MM.1S (cell line): ENCODE measurements at regions not wholly inside any gene's neighbourhood (a gene's known extent, or its start where the extent isn't known, plus 50 kb on each side); places are given as distances from the start of the nearest gene placed in this dataset.

Experiments used
- DNase-seq: peaks from one replicate; pipeline ENCODE4 v3.0.0-alpha.2; 2015
- H2AFZ ChIP-seq: fragments of 300-600 bp; sonication (generic); 2 replicates; pipeline ENCODE4 v1.6.0; 2016; ENCODE audit warnings: antibody characterized with exemption, low read length
- H3F3A ChIP-seq: fragments of 300-600 bp; sonication (generic); 2 replicates; pipeline ENCODE4 v1.6.1; 2016; ENCODE audit warnings: mild to moderate bottlenecking, antibody characterized with exemption, low read length, moderate library complexity, mixed read lengths; ENCODE audit not compliant: insufficient read depth
- H3K27ac ChIP-seq: fragments of 300-600 bp; sonication (generic); 2 replicates; pipeline ENCODE4 v1.5.1; 2016; ENCODE audit warnings: mild to moderate bottlenecking, low read length
- H3K27me3 ChIP-seq: fragments of 300-600 bp; sonication (generic); replicated peaks from 2 replicates; pipeline ENCODE4 v1.6.0; 2016; ENCODE audit warnings: low read length; ENCODE audit not compliant: insufficient read depth
- H3K36me3 ChIP-seq: fragments of 300-600 bp; sonication (generic); replicated peaks from 2 replicates; pipeline ENCODE4 v1.6.1; 2016; ENCODE audit warnings: mild to moderate bottlenecking, low read length, mixed read lengths; ENCODE audit not compliant: insufficient read depth
- H3K4me1 ChIP-seq: fragments of 300-600 bp; sonication (generic); 2 replicates; pipeline ENCODE4 v1.6.1; 2016; ENCODE audit warnings: low read length, mixed read lengths
- H3K4me2 ChIP-seq: fragments of 300-600 bp; sonication (generic); 2 replicates; pipeline ENCODE4 v1.6.0; 2016; ENCODE audit warnings: low read depth, low read length
- H3K4me3 ChIP-seq: fragments of 300-600 bp; sonication (generic); 2 replicates; pipeline ENCODE4 v1.5.1; 2016; ENCODE audit warnings: low read length, mixed read lengths
- H3K79me2 ChIP-seq: fragments of 300-600 bp; sonication (generic); 2 replicates; pipeline ENCODE4 v1.6.1; 2016; ENCODE audit warnings: mixed run types, low read length, mixed read lengths
- H3K9ac ChIP-seq: fragments of 300-600 bp; sonication (generic); 2 replicates; pipeline ENCODE4 v1.6.1; 2016; ENCODE audit warnings: low read length, mixed read lengths
- H3K9me2 ChIP-seq: fragments of 300-600 bp; sonication (generic); replicated peaks from 2 replicates; pipeline ENCODE4 v1.6.1; 2016; ENCODE audit warnings: mild to moderate bottlenecking, low read length, mixed read lengths; ENCODE audit not compliant: insufficient read depth
- H3K9me3 ChIP-seq: fragments of 300-600 bp; sonication (generic); replicated peaks from 2 replicates; pipeline ENCODE4 v1.6.1; 2016; ENCODE audit warnings: mild to moderate bottlenecking, low read length, mixed read lengths; ENCODE audit not compliant: insufficient read depth
- H4K20me1 ChIP-seq: fragments of 300-600 bp; sonication (generic); 2 replicates; pipeline ENCODE4 v1.6.1; 2016; ENCODE audit warnings: mild to moderate bottlenecking, low read length, moderate library complexity, mixed read lengths; ENCODE audit not compliant: insufficient read depth
- EZH2 ChIP-seq: fragments of 300-600 bp; sonication (generic); optimal IDR thresholded peaks from 2 replicates; pipeline ENCODE3; 2017; ENCODE audit warnings: low read depth, mild to moderate bottlenecking, antibody characterized with exemption, low read length, mixed read lengths
- EZH2phosphoT487 ChIP-seq: fragments of 300-600 bp; sonication (generic); IDR thresholded peaks from 2 replicates; pipeline ENCODE4 v1.6.1; 2018; ENCODE audit warnings: antibody characterized with exemption, low read length
- TF ChIP-seq, protein P1 (sequence below): fragments of 300-600 bp; sonication (generic); IDR thresholded peaks from 2 replicates; pipeline ENCODE4 v1.5.1; 2016; ENCODE audit warnings: antibody characterized with exemption, low read length, mixed read lengths

DNA sequence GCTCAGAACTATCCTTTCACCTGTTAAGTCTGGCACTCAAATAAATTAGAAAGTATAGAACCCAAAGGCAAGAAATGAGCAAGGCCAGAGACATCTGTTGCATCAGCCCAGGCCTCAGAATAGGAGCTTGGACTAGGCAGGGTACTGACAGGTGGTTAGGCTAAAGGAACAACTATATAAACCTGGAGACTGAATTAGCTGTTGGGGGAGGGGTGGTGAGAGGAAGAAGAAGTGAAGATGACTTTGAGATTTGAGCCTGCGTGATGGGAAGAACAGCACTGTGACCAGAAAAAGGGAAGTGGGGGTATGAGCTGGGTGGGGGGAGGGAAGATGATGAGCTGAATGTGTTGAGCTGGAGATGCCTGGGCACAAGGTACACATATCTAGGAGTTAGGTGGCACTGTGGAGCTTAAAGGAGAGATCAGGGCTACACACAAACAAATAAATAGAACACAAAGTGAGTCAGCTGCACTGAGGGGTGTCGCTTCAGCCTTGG, 244.7 kb downstream of the PTEN start:
- Histone ChIP-seq H3K9me2 (no peaks in the 10 kb centered on the region), H3K27me3 (no peaks in the 10 kb centered on the region), H3K79me2 (no peaks in the 10 kb centered on the region), H3K36me3 (no peaks in the 10 kb centered on the region), H3K4me2 (peak overlapping the region; percentile 28), H4K20me1 (no peaks in the 10 kb centered on the region), H3K9me3 (no peaks in the 10 kb centered on the region), H3K9ac (no peak overlapping the region), H3K27ac (peak overlapping the region; percentile 59; the same call in 1 of the 2 replicates), H3K4me3 (no peak overlapping the region), H3F3A (peaks cover 16% of the 10 kb centered on the region; the same call in 1 of the 2 replicates), H3K4me1 (peaks cover 31% of the 10 kb centered on the region), H2AFZ (peak overlapping the region; percentile 24)
- DNase-seq = peak; percentile 61
- TF ChIP-seq, protein P1, sequence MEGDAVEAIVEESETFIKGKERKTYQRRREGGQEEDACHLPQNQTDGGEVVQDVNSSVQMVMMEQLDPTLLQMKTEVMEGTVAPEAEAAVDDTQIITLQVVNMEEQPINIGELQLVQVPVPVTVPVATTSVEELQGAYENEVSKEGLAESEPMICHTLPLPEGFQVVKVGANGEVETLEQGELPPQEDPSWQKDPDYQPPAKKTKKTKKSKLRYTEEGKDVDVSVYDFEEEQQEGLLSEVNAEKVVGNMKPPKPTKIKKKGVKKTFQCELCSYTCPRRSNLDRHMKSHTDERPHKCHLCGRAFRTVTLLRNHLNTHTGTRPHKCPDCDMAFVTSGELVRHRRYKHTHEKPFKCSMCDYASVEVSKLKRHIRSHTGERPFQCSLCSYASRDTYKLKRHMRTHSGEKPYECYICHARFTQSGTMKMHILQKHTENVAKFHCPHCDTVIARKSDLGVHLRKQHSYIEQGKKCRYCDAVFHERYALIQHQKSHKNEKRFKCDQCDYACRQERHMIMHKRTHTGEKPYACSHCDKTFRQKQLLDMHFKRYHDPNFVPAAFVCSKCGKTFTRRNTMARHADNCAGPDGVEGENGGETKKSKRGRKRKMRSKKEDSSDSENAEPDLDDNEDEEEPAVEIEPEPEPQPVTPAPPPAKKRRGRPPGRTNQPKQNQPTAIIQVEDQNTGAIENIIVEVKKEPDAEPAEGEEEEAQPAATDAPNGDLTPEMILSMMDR = peak; percentile 48
- no peak for TF ChIP-seq EZH2

DNA sequence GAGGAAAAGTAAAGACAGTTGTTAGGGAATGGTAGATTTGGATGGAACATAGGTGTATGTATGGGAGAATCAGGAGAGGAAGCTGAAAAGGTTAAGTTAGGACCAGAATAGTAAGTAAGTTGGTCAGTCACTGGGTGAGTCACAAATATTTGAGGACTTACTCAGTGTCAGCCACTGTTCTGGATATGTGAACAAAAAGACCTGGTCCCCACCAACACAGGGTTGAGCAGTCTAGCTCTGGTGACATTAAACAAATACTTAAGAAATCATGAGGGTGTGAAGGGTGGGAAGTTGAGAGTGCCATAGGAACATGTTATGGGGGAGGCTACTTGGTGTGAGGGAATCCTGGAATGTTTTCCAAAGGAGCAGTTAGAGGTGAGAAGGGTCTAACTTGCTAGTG, 246.9 kb downstream of the PTEN start:
- Histone ChIP-seq H3F3A (peaks cover 16% of the 10 kb centered on the region; the same call in 1 of the 2 replicates), H3K36me3 (no peaks in the 10 kb centered on the region), H3K9me2 (no peaks in the 10 kb centered on the region), H3K27me3 (no peaks in the 10 kb centered on the region), H4K20me1 (no peaks in the 10 kb centered on the region), H3K4me2 (no peak overlapping the region), H3K27ac (no peak overlapping the region), H2AFZ (no peak overlapping the region), H3K9me3 (no peaks in the 10 kb centered on the region), H3K4me3 (no peak overlapping the region), H3K4me1 (peaks cover 37% of the 10 kb centered on the region), H3K9ac (no peak overlapping the region), H3K79me2 (no peaks in the 10 kb centered on the region)
- DNase-seq = no peak
- no peak for TF ChIP-seq EZH2
- TF ChIP-seq, protein P1 = no peak
- TF ChIP-seq EZH2phosphoT487 = no peak

DNA sequence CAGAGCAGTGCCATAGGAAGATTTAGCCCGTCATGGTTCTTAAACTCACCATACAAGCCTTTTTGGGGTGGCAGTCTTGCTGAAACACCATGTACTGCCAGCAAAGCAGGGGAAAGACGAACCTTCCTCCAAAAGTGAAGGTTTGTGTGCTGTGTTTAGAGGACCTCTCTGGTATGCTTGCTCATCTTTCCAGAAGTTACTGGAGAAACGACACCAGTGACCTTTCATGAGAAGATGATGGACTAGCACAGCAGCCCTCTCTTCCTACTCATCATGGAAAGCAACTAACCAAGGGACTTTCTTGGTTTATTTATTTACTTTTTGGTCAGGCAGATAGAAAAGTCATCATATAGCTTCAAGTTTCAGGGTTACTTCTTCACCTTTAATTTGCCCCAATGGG, 247.4 kb downstream of the PTEN start:
- Histone ChIP-seq H3K79me2 (no peaks in the 10 kb centered on the region), H3K4me1 (peaks cover 37% of the 10 kb centered on the region), H3K9me3 (no peaks in the 10 kb centered on the region), H2AFZ (no peak overlapping the region), H4K20me1 (no peaks in the 10 kb centered on the region), H3K27me3 (no peaks in the 10 kb centered on the region), H3K36me3 (no peaks in the 10 kb centered on the region), H3K27ac (no peak overlapping the region), H3K4me3 (no peak overlapping the region), H3K9me2 (no peaks in the 10 kb centered on the region), H3K4me2 (no peak overlapping the region), H3K9ac (no peak overlapping the region), H3F3A (peaks cover 16% of the 10 kb centered on the region; the same call in 1 of the 2 replicates)
- no peak for DNase-seq
- TF ChIP-seq, protein P1 = no peak
- TF ChIP-seq EZH2phosphoT487 (no peak), EZH2 (no peak)
